Osteoblast (primary cell): ENCODE measurements at regions not wholly inside any gene's neighbourhood (a gene's known extent, or its start where the extent isn't known, plus 50 kb on each side); places are given as distances from the start of the nearest gene placed in this dataset.

ENCODE experiments used
- DNase-seq: peaks from one replicate; pipeline ENCODE4 v3.0.0; 2011; ENCODE audit warnings: low spot score, mixed read lengths; ENCODE audit not compliant: insufficient read length; ENCODE audit errors: missing footprints
- H2AFZ ChIP-seq: 2 replicates; pipeline ENCODE4 v1.6.0; 2011; ENCODE audit warnings: mild to moderate bottlenecking, low read length
- H3K27ac ChIP-seq: 2 replicates; pipeline ENCODE4 v1.5.1; 2011; ENCODE audit warnings: mild to moderate bottlenecking, low read depth, low read length, moderate library complexity
- H3K27me3 ChIP-seq: 2 replicates; pipeline ENCODE4 v1.6.0; 2012; ENCODE audit warnings: mild to moderate bottlenecking, control low read depth, inconsistent platforms, low read length, moderate library complexity; ENCODE audit not compliant: insufficient read depth
- H3K36me3 ChIP-seq: 2 replicates; pipeline ENCODE4 v1.5.1; 2011; ENCODE audit warnings: mild to moderate bottlenecking, low read length, control low read depth, moderate library complexity; ENCODE audit not compliant: insufficient read depth
- H3K4me1 ChIP-seq: 2 replicates; pipeline ENCODE4 v1.5.1; 2011; ENCODE audit warnings: mild to moderate bottlenecking, low read length, control low read depth, moderate library complexity; ENCODE audit not compliant: insufficient read depth
- H3K4me2 ChIP-seq: 2 replicates; pipeline ENCODE4 v1.6.0; 2011; ENCODE audit warnings: mild to moderate bottlenecking, low read length; ENCODE audit not compliant: insufficient read depth
- H3K4me3 ChIP-seq: fragments of 200-600 bp; sonication (generic); 3 replicates; pipeline ENCODE4 v1.5.1; 2012; ENCODE audit warnings: mild to moderate bottlenecking, low read length, inconsistent platforms; ENCODE audit not compliant: insufficient read depth
- H3K79me2 ChIP-seq: 2 replicates; pipeline ENCODE4 v1.6.0; 2012; ENCODE audit warnings: mild to moderate bottlenecking, low read length, control low read depth, inconsistent platforms; ENCODE audit not compliant: insufficient read depth
- H3K9me3 ChIP-seq: 2 replicates; pipeline ENCODE4 v1.5.1; 2011; ENCODE audit warnings: low read depth, low read length, control low read depth
- H4K20me1 ChIP-seq: 2 replicates; pipeline ENCODE4 v1.6.0; 2012; ENCODE audit warnings: mild to moderate bottlenecking, low read length, control low read depth; ENCODE audit not compliant: insufficient read depth
- CTCF ChIP-seq: IDR thresholded peaks from 2 replicates; pipeline ENCODE4 v1.5.1; 2011; ENCODE audit warnings: mild to moderate bottlenecking, low read depth, low read length, moderate library complexity; ENCODE audit errors: extremely low read depth

- no peak for DNase-seq
- Histone ChIP-seq H3K4me3 (no peak overlapping the region), H3K27me3 (no peaks in the 10 kb centered on the region), H3K36me3 (no peaks in the 10 kb centered on the region), H4K20me1 (no peaks in the 10 kb centered on the region), H3K4me1 (no peaks in the 10 kb centered on the region), H3K79me2 (no peaks in the 10 kb centered on the region), H3K4me2 (no peak overlapping the region), H2AFZ (no peak overlapping the region), H3K27ac (no peak overlapping the region), H3K9me3 (no peaks in the 10 kb centered on the region)
- TF ChIP-seq CTCF = no peak
Measured at GRCh38 chr17:70563281-70563820, 394.0 kb downstream of the KCNJ2 start.

GRCh38 chr17:70564006-70564620 is 394.8 kb downstream of the KCNJ2 start:
- H3K36me3 ChIP-seq = no peaks in the 10 kb centered on the region
- H3K4me2 ChIP-seq = no peak overlapping the region
- no peak overlapping the region for H3K27ac ChIP-seq
- no peaks in the 10 kb centered on the region for H3K9me3 ChIP-seq
- no peaks in the 10 kb centered on the region for H3K79me2 ChIP-seq
- no peak overlapping the region for H3K4me3 ChIP-seq
- H2AFZ ChIP-seq = no peak overlapping the region
- no peak for DNase-seq
- no peaks in the 10 kb centered on the region for H4K20me1 ChIP-seq
- TF ChIP-seq CTCF = no peak
- H3K4me1 ChIP-seq = no peaks in the 10 kb centered on the region
- H3K27me3 ChIP-seq = no peaks in the 10 kb centered on the region

GRCh38 chr17:70569128-70569527 is 399.8 kb downstream of the KCNJ2 start:
- H3K27me3 ChIP-seq = no peaks in the 10 kb centered on the region
- H3K79me2 ChIP-seq = no peaks in the 10 kb centered on the region
- no peak overlapping the region for H3K4me3 ChIP-seq
- H4K20me1 ChIP-seq = no peaks in the 10 kb centered on the region
- no peak overlapping the region for H3K4me2 ChIP-seq
- DNase-seq = no peak
- no peak overlapping the region for H2AFZ ChIP-seq
- no peaks in the 10 kb centered on the region for H3K36me3 ChIP-seq
- no peaks in the 10 kb centered on the region for H3K9me3 ChIP-seq
- H3K27ac ChIP-seq = no peak overlapping the region
- H3K4me1 ChIP-seq = no peaks in the 10 kb centered on the region
- TF ChIP-seq CTCF = no peak

- no peaks in the 10 kb centered on the region for H3K79me2 ChIP-seq
- no peaks in the 10 kb centered on the region for H4K20me1 ChIP-seq
- no peaks in the 10 kb centered on the region for H3K9me3 ChIP-seq
- no peak overlapping the region for H3K4me3 ChIP-seq
- H2AFZ ChIP-seq = no peak overlapping the region
- TF ChIP-seq CTCF = no peak
- no peaks in the 10 kb centered on the region for H3K36me3 ChIP-seq
- DNase-seq = no peak
- H3K4me1 ChIP-seq = no peaks in the 10 kb centered on the region
- H3K27ac ChIP-seq = no peak overlapping the region
- H3K4me2 ChIP-seq = no peak overlapping the region
- no peaks in the 10 kb centered on the region for H3K27me3 ChIP-seq
Measured at GRCh38 chr17:70577456-70577855, 408.1 kb downstream of the KCNJ2 start.
